Gastrocnemius medialis (tissue), 4 donors: ENCODE measurements at regions not wholly inside any gene's neighbourhood (a gene's known extent, or its start where the extent isn't known, plus 50 kb on each side); places are given as distances from the start of the nearest gene placed in this dataset.
"Not testable (repeated sequence)": the region's sequence is repeated elsewhere in the genome, so short reads cannot be mapped to it uniquely, and the experiment has no call there.

Experiments
- POLR2A ChIP-seq, 2 donors: fragments of 450-650 bp; IDR thresholded peaks; one replicate each; pipeline ENCODE4 v1.6.1; 2017; ENCODE audit warnings: antibody characterized with exemption in 2 of 2, mild to moderate bottlenecking in 2 of 2, moderate library complexity in 2 of 2
- TF ChIP-seq, protein P1 (sequence below), 5 experiments: fragments of 450-650 bp in 3 of 5; fragments of 200-600 bp in 2 of 5; sonication (generic) in 2 of 5; IDR thresholded peaks in 4 of 5; conservative IDR thresholded peaks in 1 of 5; 1 replicate in 4 of 5; 2 replicates in 1 of 5; pipeline ENCODE4 v1.5.1; 2016 to 2019; ENCODE audit warnings: antibody characterized with exemption in 5 of 5, mild to moderate bottlenecking in 3 of 5, moderate library complexity in 3 of 5

DNA sequence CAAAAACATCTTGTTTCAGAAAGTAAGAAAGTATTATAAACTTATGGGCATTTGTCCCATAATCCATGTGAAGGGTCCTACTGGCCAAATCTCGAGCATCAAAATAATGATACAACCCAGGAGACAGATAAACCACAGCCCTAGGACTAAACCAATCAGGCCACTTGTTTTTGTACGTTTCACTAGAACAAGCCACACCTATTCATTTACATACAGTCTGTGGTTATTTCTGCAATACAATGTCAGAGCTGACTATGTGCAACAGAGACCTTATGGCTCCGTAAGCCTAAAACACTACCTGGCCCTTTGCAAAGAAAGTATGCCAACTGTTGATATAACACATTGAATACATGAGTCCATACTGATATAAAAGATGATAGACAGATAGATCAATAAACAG, 124.8 kb upstream of the GOLGA6L6 start:
- TF ChIP-seq, protein P1, sequence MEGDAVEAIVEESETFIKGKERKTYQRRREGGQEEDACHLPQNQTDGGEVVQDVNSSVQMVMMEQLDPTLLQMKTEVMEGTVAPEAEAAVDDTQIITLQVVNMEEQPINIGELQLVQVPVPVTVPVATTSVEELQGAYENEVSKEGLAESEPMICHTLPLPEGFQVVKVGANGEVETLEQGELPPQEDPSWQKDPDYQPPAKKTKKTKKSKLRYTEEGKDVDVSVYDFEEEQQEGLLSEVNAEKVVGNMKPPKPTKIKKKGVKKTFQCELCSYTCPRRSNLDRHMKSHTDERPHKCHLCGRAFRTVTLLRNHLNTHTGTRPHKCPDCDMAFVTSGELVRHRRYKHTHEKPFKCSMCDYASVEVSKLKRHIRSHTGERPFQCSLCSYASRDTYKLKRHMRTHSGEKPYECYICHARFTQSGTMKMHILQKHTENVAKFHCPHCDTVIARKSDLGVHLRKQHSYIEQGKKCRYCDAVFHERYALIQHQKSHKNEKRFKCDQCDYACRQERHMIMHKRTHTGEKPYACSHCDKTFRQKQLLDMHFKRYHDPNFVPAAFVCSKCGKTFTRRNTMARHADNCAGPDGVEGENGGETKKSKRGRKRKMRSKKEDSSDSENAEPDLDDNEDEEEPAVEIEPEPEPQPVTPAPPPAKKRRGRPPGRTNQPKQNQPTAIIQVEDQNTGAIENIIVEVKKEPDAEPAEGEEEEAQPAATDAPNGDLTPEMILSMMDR (IDR thresholded peaks at IDR 0.05 in 4 of 5, conservative IDR thresholded peaks at IDR 0.05 in 1 of 5) = not testable (repeated sequence)
- TF ChIP-seq POLR2A (IDR thresholded peaks at IDR 0.05) = not testable (repeated sequence)
